Uterus (tissue), 3 donors: ENCODE measurements at regions not wholly inside any gene's neighbourhood (a gene's known extent, or its start where the extent isn't known, plus 50 kb on each side); places are given as distances from the start of the nearest gene placed in this dataset.

Source experiments
- DNase-seq, 2 donors: peaks; one replicate each; pipeline ENCODE4 v3.0.0-alpha.2; 2019 to 2020
- H3K27ac ChIP-seq, 2 donors: fragments of 200-600 bp; sonication (generic); 1 replicate in 1 of 2; 2 replicates in 1 of 2; pipeline ENCODE4 v1.5.1; 2016 to 2018
- H3K27me3 ChIP-seq, 2 donors: fragments of 200-600 bp; sonication (generic); one replicate each; pipeline ENCODE4 v1.5.1; 2018 to 2019; ENCODE audit warnings: control low read depth in 1 of 2
- H3K36me3 ChIP-seq, 2 donors: fragments of 200-600 bp; sonication (generic); one replicate each; pipeline ENCODE4 v1.5.1; 2019; ENCODE audit warnings: control low read depth in 1 of 2
- H3K4me1 ChIP-seq, 2 donors: fragments of 200-600 bp; sonication (generic); one replicate each; pipeline ENCODE4 v1.5.1; 2018 to 2019; ENCODE audit warnings: control low read depth in 1 of 2
- H3K4me3 ChIP-seq, 2 donors: fragments of 200-600 bp; sonication (generic); 1 replicate in 1 of 2; 2 replicates in 1 of 2; pipeline ENCODE4 v1.5.1; 2018 to 2019; ENCODE audit warnings: mild to moderate bottlenecking in 1 of 2
- H3K9me3 ChIP-seq, 2 donors: fragments of 200-600 bp; sonication (generic); one replicate each; pipeline ENCODE4 v1.5.1; 2019; ENCODE audit warnings: control low read depth in 1 of 2
- POLR2A ChIP-seq, 2 donors: fragments of 450-650 bp; IDR thresholded peaks; one replicate each; pipeline ENCODE4 v1.6.1; 2016; ENCODE audit warnings: antibody characterized with exemption in 2 of 2, mild to moderate bottlenecking in 1 of 2, moderate library complexity in 1 of 2
- intact Hi-C: fragments of 100-400 bp; cut with DNase I; formaldehyde crosslinking; loops from one replicate; pipeline ENCODE4 v1.15.1; 2023; ENCODE audit warnings: low total_unique reads
- TF ChIP-seq, protein P1 (sequence below), 4 experiments: fragments of 200-600 bp in 2 of 4; fragments of 450-650 bp in 2 of 4; sonication (generic) in 2 of 4; IDR thresholded peaks; one replicate each; pipeline ENCODE4 v1.5.1; 2016 to 2019; ENCODE audit warnings: antibody characterized with exemption in 4 of 4, mild to moderate bottlenecking in 2 of 4, moderate library complexity in 1 of 4
- donor health status: DM: yes; HTN: yes; CAD: no.

GRCh38 chr1:244265507-244265906 lies 186.2 kb downstream of the ADSS2 start:
- no peaks in the 10 kb centered on the region for H3K27me3 ChIP-seq

DNA sequence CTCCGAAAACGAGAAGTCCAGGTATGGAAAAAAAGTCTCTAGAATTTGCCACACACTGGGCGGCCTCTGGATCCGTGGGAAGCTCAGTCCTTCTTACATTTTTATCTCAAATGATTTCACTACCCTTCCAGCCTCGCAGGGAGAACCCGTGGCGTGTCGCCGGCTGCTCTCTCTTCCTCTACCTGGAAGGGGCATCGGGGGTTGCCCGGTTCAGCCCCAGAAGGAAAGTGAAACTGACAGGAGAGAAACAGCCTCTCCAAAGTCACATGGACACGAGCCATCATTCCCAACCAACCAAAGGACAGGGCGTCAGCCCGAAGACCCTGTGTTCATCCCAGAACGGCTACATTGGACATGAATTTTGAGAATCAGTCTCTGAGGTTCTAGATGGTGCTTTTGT lies 182.5 kb downstream of the ADSS2 start:
- intact Hi-C loops = no loop called here
- Histone ChIP-seq H3K4me1 (no peaks in the 10 kb centered on the region), H3K27ac (no peak overlapping the region), H3K4me3 (no peak overlapping the region), H3K9me3 (no peaks in the 10 kb centered on the region), H3K36me3 (no peaks in the 10 kb centered on the region), H3K27me3 (no peaks in the 10 kb centered on the region)
- TF ChIP-seq POLR2A (IDR thresholded peaks at IDR 0.05) = no peak
- TF ChIP-seq, protein P1, sequence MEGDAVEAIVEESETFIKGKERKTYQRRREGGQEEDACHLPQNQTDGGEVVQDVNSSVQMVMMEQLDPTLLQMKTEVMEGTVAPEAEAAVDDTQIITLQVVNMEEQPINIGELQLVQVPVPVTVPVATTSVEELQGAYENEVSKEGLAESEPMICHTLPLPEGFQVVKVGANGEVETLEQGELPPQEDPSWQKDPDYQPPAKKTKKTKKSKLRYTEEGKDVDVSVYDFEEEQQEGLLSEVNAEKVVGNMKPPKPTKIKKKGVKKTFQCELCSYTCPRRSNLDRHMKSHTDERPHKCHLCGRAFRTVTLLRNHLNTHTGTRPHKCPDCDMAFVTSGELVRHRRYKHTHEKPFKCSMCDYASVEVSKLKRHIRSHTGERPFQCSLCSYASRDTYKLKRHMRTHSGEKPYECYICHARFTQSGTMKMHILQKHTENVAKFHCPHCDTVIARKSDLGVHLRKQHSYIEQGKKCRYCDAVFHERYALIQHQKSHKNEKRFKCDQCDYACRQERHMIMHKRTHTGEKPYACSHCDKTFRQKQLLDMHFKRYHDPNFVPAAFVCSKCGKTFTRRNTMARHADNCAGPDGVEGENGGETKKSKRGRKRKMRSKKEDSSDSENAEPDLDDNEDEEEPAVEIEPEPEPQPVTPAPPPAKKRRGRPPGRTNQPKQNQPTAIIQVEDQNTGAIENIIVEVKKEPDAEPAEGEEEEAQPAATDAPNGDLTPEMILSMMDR (IDR thresholded peaks at IDR 0.05) = no peak
- no peak for DNase-seq

More at GRCh38 chr1:244265507-244265906, 186.2 kb downstream of the ADSS2 start:
- TF ChIP-seq, protein P1 (IDR thresholded peaks at IDR 0.05) = no peak
- no peak for TF ChIP-seq POLR2A (IDR thresholded peaks at IDR 0.05)
- Histone ChIP-seq H3K4me1 (no peaks in the 10 kb centered on the region), H3K36me3 (no peaks in the 10 kb centered on the region), H3K4me3 (no peak overlapping the region), H3K9me3 (no peaks in the 10 kb centered on the region), H3K27ac (no peak overlapping the region)
- intact Hi-C loops = no loop called here
- DNase-seq = no peak

DNA sequence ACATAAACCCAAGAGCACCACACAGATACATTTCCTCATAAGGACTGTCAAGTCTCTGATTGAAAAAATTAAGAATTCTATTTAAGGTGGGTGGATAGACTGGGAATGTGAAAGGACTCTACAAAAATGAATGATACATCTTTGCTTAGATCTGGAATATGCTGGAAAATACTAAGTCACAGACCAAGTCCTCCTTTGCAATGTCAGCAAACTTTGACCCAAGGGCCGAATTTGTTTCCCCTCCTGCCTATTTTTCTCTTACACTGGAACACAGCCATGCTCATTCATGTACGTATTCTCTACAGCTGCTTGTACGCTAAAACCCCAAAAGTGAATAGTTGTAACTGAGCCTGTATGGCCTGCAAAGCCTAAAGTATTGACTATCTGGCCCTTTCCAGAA lies 180.7 kb downstream of the ADSS2 start:
- no peak for TF ChIP-seq POLR2A (IDR thresholded peaks at IDR 0.05)
- TF ChIP-seq, protein P1 (IDR thresholded peaks at IDR 0.05) = no peak
- intact Hi-C loops = loop anchor here (5.0 kb wide), 1 partner anchor 929 kb away; no protein-coding TSS in a partner anchor
- no peak for DNase-seq
- Histone ChIP-seq H3K4me3 (no peak overlapping the region), H3K27me3 (no peaks in the 10 kb centered on the region), H3K27ac (no peak overlapping the region), H3K36me3 (no peaks in the 10 kb centered on the region), H3K4me1 (no peaks in the 10 kb centered on the region), H3K9me3 (no peaks in the 10 kb centered on the region)

DNA sequence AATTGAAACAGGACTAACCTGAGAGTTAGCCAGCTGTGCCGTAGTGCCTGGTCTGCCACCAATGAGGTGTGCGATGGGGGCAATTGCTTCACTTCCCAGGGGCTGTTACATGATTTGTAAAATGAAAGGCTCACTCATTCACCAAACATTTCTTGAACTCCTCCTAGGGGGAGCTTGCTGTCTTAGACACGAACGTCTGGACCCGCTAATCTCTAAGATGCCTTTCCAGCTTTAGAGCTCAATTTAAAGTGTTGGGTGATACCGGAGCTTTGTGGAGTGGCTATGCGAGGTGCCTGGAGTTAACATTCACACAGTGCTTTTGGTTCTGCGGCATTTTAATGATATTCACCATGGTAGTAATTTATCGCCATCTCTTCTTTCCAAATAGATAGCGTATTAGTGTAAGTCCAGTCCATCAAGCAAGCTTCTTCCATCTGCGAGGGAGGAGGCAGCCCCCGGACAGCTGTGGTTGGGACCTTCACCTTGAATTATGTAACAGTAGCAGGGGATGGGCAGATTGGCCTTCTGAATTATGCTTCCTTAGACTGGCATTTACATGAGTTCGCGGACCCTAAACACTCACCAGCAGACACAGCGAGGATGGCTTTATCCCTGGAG lies 179.9 kb downstream of the ADSS2 start:
- TF ChIP-seq, protein P1 (IDR thresholded peaks at IDR 0.05) = no peak
- no peak for TF ChIP-seq POLR2A (IDR thresholded peaks at IDR 0.05)
- H3K27ac ChIP-seq = peak overlapping the region in 1 of 2 donors; percentile 57
- H3K4me1 ChIP-seq = no peaks in the 10 kb centered on the region
- no peaks in the 10 kb centered on the region for H3K36me3 ChIP-seq
- no peaks in the 10 kb centered on the region for H3K27me3 ChIP-seq
- no peak overlapping the region for H3K4me3 ChIP-seq
- intact Hi-C loops = loop anchor here (5.0 kb wide), 1 partner anchor 929 kb away; no protein-coding TSS in a partner anchor
- DNase-seq = no peak
- H3K9me3 ChIP-seq = no peaks in the 10 kb centered on the region

GRCh38 chr1:244272471-244273261 lies 179.0 kb downstream of the ADSS2 start:
- peak; percentile 75 to 77 for DNase-seq

More at GRCh38 chr1:244272471-244273261, 179.0 kb downstream of the ADSS2 start:
- peak overlapping the region; percentile 42 to 75 for H3K27ac ChIP-seq
- intact Hi-C loops = loop anchor here (5.0 kb wide), 1 partner anchor 930 kb away; no protein-coding TSS in a partner anchor
- no peaks in the 10 kb centered on the region for H3K27me3 ChIP-seq
- TF ChIP-seq, protein P1 (IDR thresholded peaks at IDR 0.05) = peak; percentile 90 to 98 (median 96)
- TF ChIP-seq POLR2A (IDR thresholded peaks at IDR 0.05) = no peak
- H3K9me3 ChIP-seq = no peaks in the 10 kb centered on the region
- H3K4me3 ChIP-seq = no peak overlapping the region
- no peaks in the 10 kb centered on the region for H3K36me3 ChIP-seq
- H3K4me1 ChIP-seq = no peaks in the 10 kb centered on the region
